IMR-90 (cell line): ENCODE measurements at regions not wholly inside any gene's neighbourhood (a gene's known extent, or its start where the extent isn't known, plus 50 kb on each side); places are given as distances from the start of the nearest gene placed in this dataset.

Experiments
- ATAC-seq: fragments of 200-7000 bp; cut with Tn5 transposase; 2 replicates; pipeline ENCODE4 v1.9.1; 2020; ENCODE audit warnings: low read depth, mild to moderate bottlenecking, moderate library complexity
- BruUV-seq: library from RNA; stranded (reverse); fragments of 400-500 nt; replicated peaks from 2 replicates; lab custom pipeline; 2021; lab: Mats Ljungman, UMichigan
- CTCF ChIA-PET: fragments of 300-600 bp; formaldehyde crosslinking; extraction: SDS; loops from one replicate; lab custom pipeline; 2021; ENCODE audit warnings: antibody characterized with exemption; lab: Yijun Ruan, JAX
- POLR2A ChIA-PET: fragments of 300-600 bp; sonication (Branson Sonifier 250); formaldehyde crosslinking; loops from one replicate; lab custom pipeline; 2022; ENCODE audit warnings: antibody characterized with exemption; ENCODE audit not compliant: unreplicated experiment; lab: Charles Lee
- DNase-seq: peaks from one replicate; pipeline ENCODE4 v3.0.0; 2013
- H2AFZ ChIP-seq: replicated peaks from 2 replicates; pipeline ENCODE3; 2013; ENCODE audit warnings: low read length, mild to moderate bottlenecking; ENCODE audit not compliant: poor library complexity
- H2AK5ac ChIP-seq: 2 replicates; pipeline ENCODE4 v1.6.1; 2013; ENCODE audit warnings: low read depth, low read length, inconsistent platforms
- H2AK9ac ChIP-seq: replicated peaks from 2 replicates; pipeline ENCODE3; 2013; ENCODE audit warnings: mild to moderate bottlenecking, low read depth, low read length, moderate library complexity; ENCODE audit not compliant: poor library complexity
- H2BK120ac ChIP-seq: 2 replicates; pipeline ENCODE4 v1.6.1; 2013; ENCODE audit warnings: low read depth, low read length, inconsistent platforms
- H2BK15ac ChIP-seq: 3 replicates; pipeline ENCODE4 v1.6.1; 2013; ENCODE audit warnings: low read depth, low read length, inconsistent platforms
- H2BK20ac ChIP-seq: 2 replicates; pipeline ENCODE4 v1.6.1; 2013; ENCODE audit warnings: low read depth, mild to moderate bottlenecking, inconsistent platforms, low read length, moderate library complexity
- H2BK5ac ChIP-seq: 2 replicates; pipeline ENCODE4 v1.6.1; 2013; ENCODE audit warnings: mild to moderate bottlenecking, low read depth, low read length, inconsistent platforms; ENCODE audit not compliant: poor library complexity, severe bottlenecking
- H3K14ac ChIP-seq: replicated peaks from 2 replicates; pipeline ENCODE4 v1.6.1; 2013; ENCODE audit warnings: low read depth, low read length, inconsistent platforms
- H3K18ac ChIP-seq: 2 replicates; pipeline ENCODE4 v1.6.1; 2013; ENCODE audit warnings: low read depth, low read length, control low read depth
- H3K23ac ChIP-seq: 2 replicates; pipeline ENCODE4 v1.6.1; 2013; ENCODE audit warnings: low read depth, low read length, inconsistent platforms
- H3K27ac ChIP-seq: 2 replicates; pipeline ENCODE4 v1.5.1; 2013; ENCODE audit warnings: mild to moderate bottlenecking, control low read depth, low read length; ENCODE audit not compliant: insufficient read depth
- H3K27me3 ChIP-seq: 2 replicates; pipeline ENCODE4 v1.6.1; 2013; ENCODE audit warnings: low read length; ENCODE audit not compliant: control insufficient read depth, insufficient read depth
- H3K36me3 ChIP-seq: 2 replicates; pipeline ENCODE4 v1.6.1; 2013; ENCODE audit warnings: low read length, mixed read lengths; ENCODE audit not compliant: control insufficient read depth, insufficient read depth
- H3K4ac ChIP-seq: 2 replicates; pipeline ENCODE4 v1.6.1; 2013; ENCODE audit warnings: low read depth, low read length, inconsistent platforms
- H3K4me1 ChIP-seq: 2 replicates; pipeline ENCODE4 v1.6.1; 2013; ENCODE audit warnings: low read length, mixed read lengths; ENCODE audit not compliant: control insufficient read depth, insufficient read depth
- H3K4me2 ChIP-seq: 2 replicates; pipeline ENCODE4 v1.6.1; 2013; ENCODE audit warnings: low read depth, mild to moderate bottlenecking, control low read depth, low read length, moderate library complexity
- H3K4me3 ChIP-seq: 2 replicates; pipeline ENCODE4 v1.5.1; 2013; ENCODE audit warnings: low read depth, mild to moderate bottlenecking, control low read depth, low read length, moderate library complexity; ENCODE audit not compliant: insufficient read depth
- H3K56ac ChIP-seq: 2 replicates; pipeline ENCODE4 v1.6.1; 2013; ENCODE audit warnings: low read length, inconsistent platforms; ENCODE audit not compliant: insufficient read depth; ENCODE audit errors: extremely low read depth
- H3K79me1 ChIP-seq, 2 experiments: 2 replicates each; pipeline ENCODE4 v1.6.1; 2013; ENCODE audit warnings: low read length in 2 of 2, inconsistent platforms in 1 of 2, low read depth in 1 of 2
- H3K9ac ChIP-seq: 2 replicates; pipeline ENCODE4 v1.6.1; 2013; ENCODE audit warnings: low read depth, low read length, control low read depth
- H3K9me1 ChIP-seq: 2 replicates; pipeline ENCODE4 v1.6.1; 2013; ENCODE audit warnings: low read length, inconsistent platforms; ENCODE audit not compliant: insufficient read depth
- H3K9me3 ChIP-seq: 2 replicates; pipeline ENCODE4 v1.6.1; 2013; ENCODE audit warnings: low read length; ENCODE audit not compliant: control insufficient read depth, insufficient read depth
- H4K20me1 ChIP-seq: 2 replicates; pipeline ENCODE4 v1.6.1; 2013; ENCODE audit warnings: low read length, inconsistent platforms; ENCODE audit not compliant: insufficient read depth
- H4K5ac ChIP-seq: 2 replicates; pipeline ENCODE4 v1.6.1; 2013; ENCODE audit warnings: mild to moderate bottlenecking, low read depth, low read length, control low read depth
- H4K8ac ChIP-seq, 2 experiments: 2 replicates each; pipeline ENCODE4 v1.6.1; 2013; ENCODE audit warnings: low read depth in 2 of 2, low read length in 2 of 2, control low read depth in 1 of 2, inconsistent platforms in 1 of 2
- H4K91ac ChIP-seq: 2 replicates; pipeline ENCODE4 v1.6.1; 2013; ENCODE audit warnings: low read depth, low read length, inconsistent platforms; ENCODE audit not compliant: insufficient read depth
- MAFK ChIP-seq: IDR thresholded peaks from 2 replicates; pipeline ENCODE4 v1.6.1; 2012; ENCODE audit warnings: low read depth, low read length, improper control_type of control experiment
- NFE2L2 ChIP-seq: fragments of 150-350 bp; IDR thresholded peaks from 2 replicates; pipeline ENCODE4 v1.6.1; 2016; ENCODE audit warnings: low read depth, mild to moderate bottlenecking, low read length
- RCOR1 ChIP-seq: IDR thresholded peaks from 2 replicates; pipeline ENCODE4 v1.6.1; 2012; ENCODE audit warnings: mild to moderate bottlenecking, low read length, improper control_type of control experiment; ENCODE audit not compliant: insufficient replicate concordance
- SMC3 ChIP-seq: fragments of 150-350 bp; IDR thresholded peaks from 2 replicates; pipeline ENCODE4 v1.6.1; 2016; ENCODE audit warnings: low read depth, mild to moderate bottlenecking, antibody characterized with exemption, low read length, moderate library complexity
- dilution Hi-C: fragments of 300-500 bp; cut with HindIII; formaldehyde crosslinking; loops from one replicate; pipeline ENCODE4 v1.14.3; 2018; ENCODE audit warnings: low sequenced_read_pairs; ENCODE audit not compliant: unreplicated experiment
- in situ Hi-C: fragments of 300-500 bp; cut with MboI; formaldehyde crosslinking; loops from 3 replicates; pipeline ENCODE4 v1.14.3; 2019; ENCODE audit warnings: low sequenced_read_pairs, inconsistent platforms, mixed read lengths
- intact Hi-C: fragments of 100-400 bp; cut with micrococcal nuclease; formaldehyde crosslinking; loops from 2 replicates; pipeline ENCODE4 v1.10.0; 2022
- TF ChIP-seq, protein P1 (sequence below): fragments of 150-350 bp; IDR thresholded peaks from 2 replicates; pipeline ENCODE4 v1.6.1; 2016; ENCODE audit warnings: low read depth, mild to moderate bottlenecking, low read length, moderate library complexity, borderline replicate concordance

DNA sequence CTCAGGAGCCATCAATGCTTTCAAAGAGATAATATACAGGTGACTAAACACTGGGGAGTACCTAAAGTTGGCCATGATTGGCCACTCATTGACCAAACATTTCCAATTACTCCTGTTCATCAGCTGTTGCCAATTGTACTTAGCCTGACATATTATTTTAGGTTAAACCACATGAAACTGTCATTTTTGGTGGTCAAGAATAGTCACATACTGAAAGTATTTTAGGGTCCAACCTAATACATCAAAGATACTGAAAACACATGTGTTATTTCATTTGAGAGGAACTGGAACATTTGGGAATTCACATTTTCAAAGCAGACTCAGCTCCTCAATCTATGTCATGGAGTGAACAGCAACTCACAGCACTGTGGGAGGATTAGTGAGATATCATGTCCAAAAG lies 63.9 kb upstream of the KCNA5 start:
- no peak overlapping the region for H2AK5ac ChIP-seq
- ATAC-seq = no peak
- no peak overlapping the region for H3K27ac ChIP-seq
- no peak overlapping the region for H2AK9ac ChIP-seq
- no peak overlapping the region for H4K5ac ChIP-seq
- H3K4me2 ChIP-seq = no peak overlapping the region
- no peak overlapping the region for H3K14ac ChIP-seq
- H3K23ac ChIP-seq = no peak overlapping the region
- H3K4ac ChIP-seq = no peak overlapping the region
- no peak overlapping the region for H2BK120ac ChIP-seq
- H3K18ac ChIP-seq = no peak overlapping the region
- no peak overlapping the region for H2AFZ ChIP-seq
- dilution Hi-C loops (no loop called here), in situ Hi-C loops (no loop called here), intact Hi-C loops (no loop called here)
- H4K20me1 ChIP-seq = no peaks in the 10 kb centered on the region
- DNase-seq = no peak
- H4K8ac ChIP-seq = no peak overlapping the region
- no peak for TF ChIP-seq MAFK
- no peak for TF ChIP-seq NFE2L2
- TF ChIP-seq SMC3 = no peak
- TF ChIP-seq, protein P1, sequence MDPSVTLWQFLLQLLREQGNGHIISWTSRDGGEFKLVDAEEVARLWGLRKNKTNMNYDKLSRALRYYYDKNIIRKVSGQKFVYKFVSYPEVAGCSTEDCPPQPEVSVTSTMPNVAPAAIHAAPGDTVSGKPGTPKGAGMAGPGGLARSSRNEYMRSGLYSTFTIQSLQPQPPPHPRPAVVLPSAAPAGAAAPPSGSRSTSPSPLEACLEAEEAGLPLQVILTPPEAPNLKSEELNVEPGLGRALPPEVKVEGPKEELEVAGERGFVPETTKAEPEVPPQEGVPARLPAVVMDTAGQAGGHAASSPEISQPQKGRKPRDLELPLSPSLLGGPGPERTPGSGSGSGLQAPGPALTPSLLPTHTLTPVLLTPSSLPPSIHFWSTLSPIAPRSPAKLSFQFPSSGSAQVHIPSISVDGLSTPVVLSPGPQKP = no peak
- TF ChIP-seq RCOR1 = no peak
- H2BK20ac ChIP-seq = no peak overlapping the region
- H3K27me3 ChIP-seq = peaks cover 13% of the 10 kb centered on the region
- H4K91ac ChIP-seq = no peak overlapping the region
- no peak overlapping the region for H2BK5ac ChIP-seq
- H3K36me3 ChIP-seq = no peaks in the 10 kb centered on the region
- ChIA-PET CTCF (no interaction called here), POLR2A (no interaction called here)
- no peaks in the 10 kb centered on the region for H3K4me1 ChIP-seq
- H3K9me1 ChIP-seq = no peaks in the 10 kb centered on the region
- no peak overlapping the region for H3K56ac ChIP-seq
- H3K4me3 ChIP-seq = no peak overlapping the region
- no TSS peak for BruUV-seq
- H3K79me1 ChIP-seq = no peaks in the 10 kb centered on the region
- H3K9me3 ChIP-seq = no peaks in the 10 kb centered on the region
- H3K9ac ChIP-seq = no peak overlapping the region
- no peak overlapping the region for H2BK15ac ChIP-seq
